Panc1 (cell line): ENCODE measurements at regions not wholly inside any gene's neighbourhood (a gene's known extent, or its start where the extent isn't known, plus 50 kb on each side); places are given as distances from the start of the nearest gene placed in this dataset.

Source experiments
- ATAC-seq: fragments of 200-7000 bp; cut with Tn5 transposase; 2 replicates; pipeline ENCODE4 v1.9.1; 2020; ENCODE audit warnings: mild to moderate bottlenecking, moderate library complexity
- BruUV-seq: library from RNA; stranded (reverse); fragments of 400-500 nt; replicated peaks from 2 replicates; lab custom pipeline; 2021; lab: Mats Ljungman, UMichigan
- CTCF ChIA-PET: fragments of 300-600 bp; sonication (Branson Sonifier 250); formaldehyde crosslinking; loops from one replicate; lab custom pipeline; 2022; ENCODE audit warnings: antibody characterized with exemption; lab: Charles Lee
- POLR2A ChIA-PET: fragments of 300-600 bp; sonication (Branson Sonifier 250); formaldehyde crosslinking; loops from one replicate; lab custom pipeline; 2022; ENCODE audit warnings: antibody characterized with exemption; lab: Charles Lee
- DNase-seq: peaks from one replicate; pipeline ENCODE4 v3.0.0-alpha.2; 2010; ENCODE audit warnings: low read depth, low spot score
- H3K27ac ChIP-seq: 2 replicates; pipeline ENCODE4 v1.5.1; 2011; ENCODE audit warnings: mild to moderate bottlenecking, low read length, inconsistent platforms
- H3K27me3 ChIP-seq: fragments of 200-500 bp; sonication (Bioruptor generic); 2 replicates; pipeline ENCODE4 v1.6.0; 2014; ENCODE audit warnings: low read length, inconsistent platforms; ENCODE audit not compliant: control insufficient read depth, insufficient read depth
- H3K36me3 ChIP-seq: fragments of 200-500 bp; sonication (Bioruptor generic); 2 replicates; pipeline ENCODE4 v1.5.1; 2014; ENCODE audit warnings: inconsistent platforms, mild to moderate bottlenecking, low read length, moderate library complexity; ENCODE audit not compliant: control insufficient read depth, insufficient read depth
- H3K4me1 ChIP-seq: 2 replicates; pipeline ENCODE4 v1.5.1; 2011; ENCODE audit warnings: inconsistent platforms, mild to moderate bottlenecking, low read length, moderate library complexity; ENCODE audit not compliant: control insufficient read depth, insufficient read depth
- H3K4me3 ChIP-seq, 2 experiments: 2 replicates each; pipeline ENCODE4 v1.5.1; 2011 to 2012; ENCODE audit warnings: low read depth in 2 of 2, low read length in 2 of 2, mild to moderate bottlenecking in 2 of 2, inconsistent platforms in 1 of 2, moderate library complexity in 1 of 2
- H3K9me3 ChIP-seq: fragments of 200-500 bp; sonication (Bioruptor generic); 2 replicates; pipeline ENCODE4 v1.5.1; 2014; ENCODE audit warnings: low read depth, mild to moderate bottlenecking, inconsistent platforms, low read length, moderate library complexity; ENCODE audit not compliant: control insufficient read depth, insufficient read depth
- POLR2AphosphoS5 ChIP-seq: IDR thresholded peaks from 2 replicates; pipeline ENCODE4 v1.6.1; 2012; ENCODE audit warnings: mild to moderate bottlenecking, low read depth, low read length, moderate library complexity
- REST ChIP-seq, 2 experiments: IDR thresholded peaks; 2 replicates each; pipeline ENCODE4 v1.6.1; 2011 to 2012; ENCODE audit warnings: low read depth in 2 of 2, control low read depth in 1 of 2, low read length in 1 of 2, mild to moderate bottlenecking in 1 of 2, moderate library complexity in 1 of 2; ENCODE audit not compliant: insufficient read depth in 1 of 2
- SIN3A ChIP-seq: IDR thresholded peaks from 2 replicates; pipeline ENCODE4 v1.6.1; 2012; ENCODE audit warnings: low read depth, mild to moderate bottlenecking, low read length, moderate library complexity, borderline replicate concordance; ENCODE audit not compliant: insufficient read depth
- TCF7L2 ChIP-seq: IDR thresholded peaks from 2 replicates; pipeline ENCODE4 v1.6.1; 2011; ENCODE audit warnings: mild to moderate bottlenecking, low read depth, low read length, inconsistent platforms
- in situ Hi-C: cut with HindIII; loops from 2 replicates; pipeline ENCODE4 v1.10.0; 2016; ENCODE audit warnings: low sequenced_read_pairs, low pct_unique_long_range_greater_than_20kb
- intact Hi-C: fragments of 100-400 bp; cut with micrococcal nuclease; formaldehyde crosslinking; loops from one replicate; pipeline ENCODE4 v1.10.0; 2022; ENCODE audit not compliant: unreplicated experiment
- TF ChIP-seq, protein P1 (sequence below): fragments of 450-650 bp; IDR thresholded peaks from 2 replicates; pipeline ENCODE4 v1.5.1; 2017; ENCODE audit warnings: mild to moderate bottlenecking

DNA sequence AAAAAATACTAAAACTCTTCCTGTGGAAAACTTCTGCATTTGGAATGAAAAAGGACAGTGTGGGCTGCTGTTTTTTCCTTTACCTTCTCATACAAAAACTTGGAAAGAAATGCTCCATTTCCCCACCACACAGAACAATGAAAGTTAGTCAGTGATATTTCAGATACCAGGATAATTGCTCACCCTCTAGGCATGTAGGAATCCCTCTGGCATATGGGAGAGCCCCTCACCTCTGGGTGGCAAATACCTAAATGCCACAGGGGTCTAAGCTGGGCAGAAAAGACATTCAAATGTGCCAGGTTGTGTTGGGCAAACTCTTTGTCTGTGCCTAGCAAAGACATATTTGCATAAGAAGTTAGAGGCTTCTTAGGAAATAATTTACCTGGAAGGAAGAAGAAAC, 560.3 kb upstream of the NR2F2 start:
- Histone ChIP-seq H3K9me3 (no peaks in the 10 kb centered on the region), H3K4me3 (no peak overlapping the region), H3K27me3 (no peaks in the 10 kb centered on the region), H3K4me1 (no peaks in the 10 kb centered on the region), H3K27ac (no peak overlapping the region), H3K36me3 (no peaks in the 10 kb centered on the region)
- ChIA-PET CTCF (no interaction called here), POLR2A (no interaction called here)
- BruUV-seq: no TSS peak
- intact Hi-C loops (no loop called here), in situ Hi-C loops (no loop called here)
- no peak for TF ChIP-seq SIN3A
- TF ChIP-seq POLR2AphosphoS5: no peak
- TF ChIP-seq REST (IDR thresholded peaks at IDR 0.05; ENCODE audit: insufficient read depth in 1 of 2, low read depth in 2 of 2, low read length in 1 of 2): no peak
- no peak for TF ChIP-seq TCF7L2
- TF ChIP-seq, protein P1, sequence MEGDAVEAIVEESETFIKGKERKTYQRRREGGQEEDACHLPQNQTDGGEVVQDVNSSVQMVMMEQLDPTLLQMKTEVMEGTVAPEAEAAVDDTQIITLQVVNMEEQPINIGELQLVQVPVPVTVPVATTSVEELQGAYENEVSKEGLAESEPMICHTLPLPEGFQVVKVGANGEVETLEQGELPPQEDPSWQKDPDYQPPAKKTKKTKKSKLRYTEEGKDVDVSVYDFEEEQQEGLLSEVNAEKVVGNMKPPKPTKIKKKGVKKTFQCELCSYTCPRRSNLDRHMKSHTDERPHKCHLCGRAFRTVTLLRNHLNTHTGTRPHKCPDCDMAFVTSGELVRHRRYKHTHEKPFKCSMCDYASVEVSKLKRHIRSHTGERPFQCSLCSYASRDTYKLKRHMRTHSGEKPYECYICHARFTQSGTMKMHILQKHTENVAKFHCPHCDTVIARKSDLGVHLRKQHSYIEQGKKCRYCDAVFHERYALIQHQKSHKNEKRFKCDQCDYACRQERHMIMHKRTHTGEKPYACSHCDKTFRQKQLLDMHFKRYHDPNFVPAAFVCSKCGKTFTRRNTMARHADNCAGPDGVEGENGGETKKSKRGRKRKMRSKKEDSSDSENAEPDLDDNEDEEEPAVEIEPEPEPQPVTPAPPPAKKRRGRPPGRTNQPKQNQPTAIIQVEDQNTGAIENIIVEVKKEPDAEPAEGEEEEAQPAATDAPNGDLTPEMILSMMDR: no peak
- ATAC-seq (no peak), DNase-seq (no peak)

GRCh38 chr15:95772982-95773381, 557.5 kb upstream of the NR2F2 start:
- ChIA-PET CTCF (no interaction called here), POLR2A (no interaction called here)
- in situ Hi-C loops: no loop called here
- no peaks in the 10 kb centered on the region for H3K4me1 ChIP-seq
- no peaks in the 10 kb centered on the region for H3K9me3 ChIP-seq
- DNase-seq (no peak), ATAC-seq (no peak)
- TF ChIP-seq TCF7L2 (no peak), POLR2AphosphoS5 (no peak), SIN3A (no peak), REST (IDR thresholded peaks at IDR 0.05; ENCODE audit: insufficient read depth in 1 of 2, low read depth in 2 of 2, low read length in 1 of 2) (no peak)
- TF ChIP-seq, protein P1: no peak
- no peak overlapping the region for H3K27ac ChIP-seq
- no peaks in the 10 kb centered on the region for H3K36me3 ChIP-seq
- intact Hi-C loops: no loop called here
- BruUV-seq: no TSS peak
- no peaks in the 10 kb centered on the region for H3K27me3 ChIP-seq
- H3K4me3 ChIP-seq: no peak overlapping the region
